Lung (tissue), 11 donors: ENCODE measurements at regions not wholly inside any gene's neighbourhood (a gene's known extent, or its start where the extent isn't known, plus 50 kb on each side); places are given as distances from the start of the nearest gene placed in this dataset.
A peak's percentile ranks its signal among the peaks of the same experiment; 100 is the strongest.
"Not testable (repeated sequence)": the region's sequence is repeated elsewhere in the genome, so short reads cannot be mapped to it uniquely, and the experiment has no call there.

Experiments used
- ATAC-seq: fragments of 200-7000 bp; cut with Tn5 transposase; one replicate; pipeline ENCODE4 v1.9.1; 2020; ENCODE audit warnings: moderate number of reproducible peaks; ENCODE audit not compliant: insufficient read depth, low FRiP score
- DNase-seq, 3 donors: peaks; one replicate each; pipeline ENCODE4 v3.0.0-alpha.2; 2013 to 2017
- H3K27ac ChIP-seq, 2 donors: one replicate each; pipeline ENCODE4 v1.5.1; 2013; ENCODE audit warnings: mild to moderate bottlenecking in 2 of 2, moderate library complexity in 2 of 2, control low read depth in 1 of 2, inconsistent platforms in 1 of 2, low read depth in 1 of 2, low read length in 1 of 2
- H3K27me3 ChIP-seq, 3 donors: one replicate each; pipeline ENCODE4 v1.5.1; 2013; ENCODE audit warnings: low read length in 2 of 3; ENCODE audit not compliant: control insufficient read depth in 3 of 3, insufficient read depth in 3 of 3
- H3K36me3 ChIP-seq, 4 donors: one replicate each; pipeline ENCODE4 v1.5.1; 2013; ENCODE audit warnings: low read length in 4 of 4, mild to moderate bottlenecking in 1 of 4, moderate library complexity in 1 of 4; ENCODE audit not compliant: control insufficient read depth in 4 of 4, insufficient read depth in 4 of 4
- H3K4me1 ChIP-seq, 5 donors: one replicate each; pipeline ENCODE4 v1.5.1; 2013; ENCODE audit warnings: low read length in 5 of 5, mild to moderate bottlenecking in 2 of 5, moderate library complexity in 1 of 5; ENCODE audit not compliant: control insufficient read depth in 5 of 5, insufficient read depth in 5 of 5
- H3K4me3 ChIP-seq: one replicate; pipeline ENCODE4 v1.5.1; 2013; ENCODE audit warnings: mild to moderate bottlenecking, control low read depth, moderate library complexity
- H3K9ac ChIP-seq, 2 donors: one replicate each; pipeline ENCODE4 v1.5.1; 2013; ENCODE audit warnings: low read length in 2 of 2, control low read depth in 1 of 2; ENCODE audit not compliant: insufficient read depth in 1 of 2
- H3K9me3 ChIP-seq, 4 donors: one replicate each; pipeline ENCODE4 v1.5.1; 2013; ENCODE audit warnings: low read length in 3 of 4, mild to moderate bottlenecking in 1 of 4, moderate library complexity in 1 of 4; ENCODE audit not compliant: control insufficient read depth in 4 of 4, insufficient read depth in 3 of 4
- WGBS, 2 donors: extraction: QIAGEN DNeasy Blood & Tissue Kit; methylation state at CpG; one replicate each; pipeline ENCODE4 v1.1.7; 2013; 5-methylcytosine and 5-hydroxymethylcytosine counted together
- TF ChIP-seq, protein P1 (sequence below): IDR thresholded peaks from 2 replicates; pipeline ENCODE4 v1.5.1; 2012; ENCODE audit warnings: mild to moderate bottlenecking; ENCODE audit errors: control extremely low read depth, extremely low read depth
- donor health status: control.
- donor health status: control.
- donor health status: Bipolar disorder and iron deficiency.
- donor health status: healthy.
- donor health status: DM: yes; HTN: yes; CAD: no.

DNA sequence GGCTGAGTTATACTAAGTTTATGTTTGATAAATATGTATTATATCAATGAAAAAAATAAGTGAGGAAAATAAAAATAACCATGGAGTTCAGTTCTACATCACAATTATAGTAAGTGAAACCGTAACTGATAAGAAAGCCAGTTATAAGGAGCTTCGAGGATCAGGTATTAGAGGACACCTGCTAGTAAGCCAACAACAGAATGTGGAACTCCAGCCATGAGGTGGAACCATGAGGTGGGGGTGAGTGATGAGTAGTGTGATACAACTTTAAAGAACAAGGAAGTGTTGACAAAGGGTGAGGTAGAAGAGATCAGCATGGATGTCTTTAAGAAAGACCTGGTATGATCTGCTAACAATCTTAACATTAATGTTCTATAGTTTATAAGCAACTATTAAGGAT is 452.9 kb downstream of the GUCY1A2 start:
- Histone ChIP-seq H3K36me3 (no peaks in the 10 kb centered on the region), H3K27ac (no peak overlapping the region), H3K9ac (no peak overlapping the region), H3K4me1 (no peaks in the 10 kb centered on the region), H3K27me3 (no peaks in the 10 kb centered on the region), H3K9me3 (peaks cover 0 to 3% (median 0%) of the 10 kb centered on the region in 4 donors), H3K4me3 (no peak overlapping the region)
- TF ChIP-seq, protein P1, sequence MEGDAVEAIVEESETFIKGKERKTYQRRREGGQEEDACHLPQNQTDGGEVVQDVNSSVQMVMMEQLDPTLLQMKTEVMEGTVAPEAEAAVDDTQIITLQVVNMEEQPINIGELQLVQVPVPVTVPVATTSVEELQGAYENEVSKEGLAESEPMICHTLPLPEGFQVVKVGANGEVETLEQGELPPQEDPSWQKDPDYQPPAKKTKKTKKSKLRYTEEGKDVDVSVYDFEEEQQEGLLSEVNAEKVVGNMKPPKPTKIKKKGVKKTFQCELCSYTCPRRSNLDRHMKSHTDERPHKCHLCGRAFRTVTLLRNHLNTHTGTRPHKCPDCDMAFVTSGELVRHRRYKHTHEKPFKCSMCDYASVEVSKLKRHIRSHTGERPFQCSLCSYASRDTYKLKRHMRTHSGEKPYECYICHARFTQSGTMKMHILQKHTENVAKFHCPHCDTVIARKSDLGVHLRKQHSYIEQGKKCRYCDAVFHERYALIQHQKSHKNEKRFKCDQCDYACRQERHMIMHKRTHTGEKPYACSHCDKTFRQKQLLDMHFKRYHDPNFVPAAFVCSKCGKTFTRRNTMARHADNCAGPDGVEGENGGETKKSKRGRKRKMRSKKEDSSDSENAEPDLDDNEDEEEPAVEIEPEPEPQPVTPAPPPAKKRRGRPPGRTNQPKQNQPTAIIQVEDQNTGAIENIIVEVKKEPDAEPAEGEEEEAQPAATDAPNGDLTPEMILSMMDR: no peak
- WGBS, 2 donors: 82 to 85% methylated on average over 2 of the region's 2 CpGs
- ATAC-seq (no peak), DNase-seq (no peak)

- DNase-seq (no peak), ATAC-seq (no peak)
- no peaks in the 10 kb centered on the region for H3K36me3 ChIP-seq
- H3K9ac ChIP-seq: no peak overlapping the region
- peaks cover 0 to 3% (median 0%) of the 10 kb centered on the region in 4 donors for H3K9me3 ChIP-seq
- 91 to 97% methylated on average over 3 of the region's 3 CpGs for WGBS, 2 donors
- no peaks in the 10 kb centered on the region for H3K4me1 ChIP-seq
- H3K27ac ChIP-seq: no peak overlapping the region
- TF ChIP-seq, protein P1: no peak
- no peaks in the 10 kb centered on the region for H3K27me3 ChIP-seq
- no peak overlapping the region for H3K4me3 ChIP-seq
These were observed 449.6 kb downstream of the GUCY1A2 start for GRCh38 chr11:106568632-106569031.

- DNase-seq, H3K27me3 ChIP-seq, H3K9ac ChIP-seq, H3K27ac ChIP-seq, ATAC-seq, H3K4me3 ChIP-seq, H3K4me1 ChIP-seq, H3K36me3 ChIP-seq, H3K9me3 ChIP-seq: not testable (repeated sequence)
- WGBS, 2 donors: 80 to 84% methylated on average over 5 of the region's 5 CpGs
These were observed 440.9 kb downstream of the GUCY1A2 start for GRCh38 chr11:106577384-106577783.

- Histone ChIP-seq H3K36me3 (no peaks in the 10 kb centered on the region), H3K9ac (no peak overlapping the region), H3K4me3 (no peak overlapping the region), H3K27ac (no peak overlapping the region), H3K9me3 (peaks cover 0 to 7% (median 4%) of the 10 kb centered on the region in 4 donors), H3K4me1 (no peaks in the 10 kb centered on the region), H3K27me3 (no peaks in the 10 kb centered on the region)
- DNase-seq: peak in 1 of 3 donors; percentile 8
- no peak for ATAC-seq
- TF ChIP-seq, protein P1: no peak
- WGBS, 2 donors: 74 to 77% methylated on average over 6 of the region's 6 CpGs
These were observed 436.9 kb downstream of the GUCY1A2 start for GRCh38 chr11:106581399-106581798.
